Sigmoid colon (tissue), 4 donors: ENCODE measurements at regions not wholly inside any gene's neighbourhood (a gene's known extent, or its start where the extent isn't known, plus 50 kb on each side); places are given as distances from the start of the nearest gene placed in this dataset.

ENCODE experiments used
- CTCF ChIP-seq, 4 experiments: fragments of 450-650 bp in 3 of 4; fragments of 200-600 bp in 1 of 4; IDR thresholded peaks; one replicate each; pipeline ENCODE4 v1.5.1; 2016 to 2019; ENCODE audit warnings: antibody characterized with exemption in 4 of 4, mild to moderate bottlenecking in 3 of 4, moderate library complexity in 2 of 4
- POLR2A ChIP-seq, 2 donors: fragments of 450-650 bp; IDR thresholded peaks; one replicate each; pipeline ENCODE4 v1.6.1; 2016; ENCODE audit warnings: antibody characterized with exemption in 2 of 2, mild to moderate bottlenecking in 2 of 2, moderate library complexity in 2 of 2
- POLR2AphosphoS5 ChIP-seq, 4 donors: sonication (generic); formaldehyde crosslinking; IDR thresholded peaks; one replicate each; pipeline ENCODE4 v1.6.1; 2017; ENCODE audit warnings: antibody characterized with exemption in 4 of 4

- TF ChIP-seq POLR2A (IDR thresholded peaks at IDR 0.05) (no peak), CTCF (IDR thresholded peaks at IDR 0.05) (no peak), POLR2AphosphoS5 (IDR thresholded peaks at IDR 0.05) (no peak)
Measured at GRCh38 chr4:26196567-26196966, 124.2 kb upstream of the RBPJ start.
